Erythroblast (primary cell): ENCODE measurements at regions not wholly inside any gene's neighbourhood (a gene's known extent, or its start where the extent isn't known, plus 50 kb on each side); places are given as distances from the start of the nearest gene placed in this dataset.
"Not testable (repeated sequence)": the region's sequence is repeated elsewhere in the genome, so short reads cannot be mapped to it uniquely, and the experiment has no call there.

ENCODE experiments used
- DNase-seq, 2 experiments: peaks; one replicate each; lab custom pipeline; 2025; lab: John Stamatoyannopoulos, UW
- GATA1 ChIP-seq: IDR thresholded peaks from 2 replicates; pipeline ENCODE4 v1.6.1; 2011; ENCODE audit warnings: low read depth, mild to moderate bottlenecking, control low read depth, low read length, moderate library complexity
- POLR2A ChIP-seq: IDR thresholded peaks from 2 replicates; pipeline ENCODE4 v1.6.1; 2011; ENCODE audit warnings: mild to moderate bottlenecking, low read length

GRCh38 chr1:57572016-57572415 lies 148.2 kb upstream of the DAB1 start:
- no peak for DNase-seq
- no peak for TF ChIP-seq POLR2A
- no peak for TF ChIP-seq GATA1

GRCh38 chr1:57558066-57558465 lies 134.2 kb upstream of the DAB1 start:
- DNase-seq: not testable (repeated sequence)

- no peak for DNase-seq
- TF ChIP-seq POLR2A (no peak), GATA1 (no peak)
Measured at GRCh38 chr1:57553666-57554065, 129.8 kb upstream of the DAB1 start.

DNA sequence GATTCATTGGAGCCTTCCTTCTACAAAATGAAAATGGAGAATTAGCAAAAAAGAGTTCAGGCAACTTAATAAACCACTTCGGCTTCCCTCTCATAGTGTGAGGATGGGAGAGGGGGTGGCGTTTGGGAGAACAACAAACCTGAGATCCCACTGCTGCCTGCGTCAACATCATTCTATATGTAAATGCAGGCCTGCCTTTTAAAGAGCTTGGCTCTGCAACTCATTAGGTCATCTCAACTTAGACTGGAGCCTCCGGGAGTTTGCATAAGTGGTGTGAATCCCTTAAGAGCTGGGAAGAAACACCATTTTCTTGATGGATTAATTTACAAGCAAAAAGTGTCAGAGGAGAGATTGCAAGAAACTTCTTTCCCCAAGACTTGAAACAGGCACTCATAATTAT lies 127.6 kb upstream of the DAB1 start:
- no peak for TF ChIP-seq GATA1
- no peak for TF ChIP-seq POLR2A

GRCh38 chr1:57550092-57550491 lies 126.2 kb upstream of the DAB1 start:
- no peak for TF ChIP-seq POLR2A
- TF ChIP-seq GATA1: no peak

More for the DNA sequence above, 127.6 kb upstream of the DAB1 start:
- no peak for DNase-seq

GRCh38 chr1:57549300-57549699 lies 125.4 kb upstream of the DAB1 start:
- DNase-seq: no peak
- TF ChIP-seq GATA1: no peak
- no peak for TF ChIP-seq POLR2A

More at GRCh38 chr1:57550092-57550491, 126.2 kb upstream of the DAB1 start:
- no peak for DNase-seq

- DNase-seq: no peak
- no peak for TF ChIP-seq GATA1
Measured at GRCh38 chr1:57546549-57547330, 122.9 kb upstream of the DAB1 start.

DNA sequence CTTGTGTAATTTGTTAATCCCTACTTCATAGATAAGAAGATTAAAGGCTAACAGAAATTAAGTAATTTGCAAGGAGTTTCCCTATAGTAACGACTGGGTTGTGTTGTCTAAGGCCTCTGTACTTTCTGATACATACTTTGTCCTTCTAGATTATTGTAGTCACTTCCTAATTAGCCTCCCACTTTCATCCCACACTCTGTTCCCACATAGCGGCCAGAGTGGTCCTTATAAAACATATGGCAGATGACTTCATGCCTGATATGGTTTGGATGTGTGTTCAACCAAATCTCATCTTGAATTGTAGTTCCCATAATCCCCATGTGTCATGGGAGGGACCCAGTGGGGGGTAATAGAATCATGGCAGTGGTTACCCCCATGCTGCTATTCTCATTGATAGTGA lies 120.5 kb upstream of the DAB1 start:
- DNase-seq: no peak
- no peak for TF ChIP-seq GATA1
- no peak for TF ChIP-seq POLR2A

GRCh38 chr1:57536749-57537423 lies 113.0 kb upstream of the DAB1 start:
- DNase-seq: no peak
- TF ChIP-seq GATA1 (no peak), POLR2A (no peak)

GRCh38 chr1:57532299-57532698 lies 108.4 kb upstream of the DAB1 start:
- DNase-seq: peak; percentile 1 to 17
- TF ChIP-seq GATA1 (no peak), POLR2A (no peak)

GRCh38 chr1:57530911-57531260 lies 107.0 kb upstream of the DAB1 start:
- DNase-seq: not testable (repeated sequence)

DNA sequence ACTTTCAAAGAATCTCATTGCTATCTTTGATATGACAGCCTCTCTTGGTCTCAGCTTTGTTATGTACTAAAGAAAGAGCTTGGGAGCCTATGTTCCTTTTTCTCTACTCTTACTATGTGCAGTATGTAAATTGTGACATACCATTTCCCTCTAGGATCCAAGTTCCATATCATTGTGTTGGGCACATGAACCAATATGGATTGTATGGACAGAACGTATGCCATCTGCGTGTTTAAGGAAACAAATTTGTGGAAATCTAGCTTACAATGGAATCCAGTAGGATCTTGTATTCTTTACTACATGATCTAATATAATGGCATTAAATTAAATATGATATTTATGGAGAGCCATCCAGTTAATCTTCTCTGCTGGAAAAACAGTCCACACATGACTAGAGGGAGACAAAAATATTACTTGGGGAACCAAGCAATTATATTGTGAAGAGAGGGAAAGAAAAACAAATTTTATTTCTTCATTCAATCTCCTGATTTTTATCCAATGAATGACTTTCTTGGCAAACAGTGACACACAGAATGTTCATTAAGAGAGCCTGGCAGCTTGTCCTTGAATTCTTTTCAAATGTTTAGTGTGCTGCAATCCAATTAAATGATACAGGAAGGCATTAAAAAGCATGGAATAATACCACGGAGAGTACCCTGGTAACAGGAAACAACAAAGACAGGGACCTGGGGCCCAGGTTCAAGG lies 106.5 kb upstream of the DAB1 start:
- no peak for DNase-seq
- TF ChIP-seq POLR2A (no peak), GATA1 (no peak)

DNA sequence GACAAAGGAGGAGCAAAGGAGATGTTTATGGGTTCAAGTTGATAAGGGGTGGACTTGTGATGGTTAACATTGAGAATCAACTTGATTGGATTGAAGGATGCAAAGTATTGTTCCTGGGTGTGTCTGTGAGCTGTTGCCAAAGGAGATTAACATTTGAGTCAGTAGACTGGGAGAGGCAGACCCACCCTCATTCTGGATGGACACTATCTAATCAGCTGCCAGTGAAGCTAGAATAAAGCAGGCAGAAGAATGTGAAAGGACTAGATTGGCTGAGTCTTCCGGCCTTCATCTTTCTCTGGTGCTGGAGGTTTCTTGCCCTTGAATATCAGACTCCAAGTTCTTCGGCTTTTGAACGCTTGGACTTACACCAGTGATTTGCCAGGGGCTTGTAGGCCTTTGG lies 98.7 kb upstream of the DAB1 start:
- DNase-seq: no peak
- no peak for TF ChIP-seq GATA1
- no peak for TF ChIP-seq POLR2A

DNA sequence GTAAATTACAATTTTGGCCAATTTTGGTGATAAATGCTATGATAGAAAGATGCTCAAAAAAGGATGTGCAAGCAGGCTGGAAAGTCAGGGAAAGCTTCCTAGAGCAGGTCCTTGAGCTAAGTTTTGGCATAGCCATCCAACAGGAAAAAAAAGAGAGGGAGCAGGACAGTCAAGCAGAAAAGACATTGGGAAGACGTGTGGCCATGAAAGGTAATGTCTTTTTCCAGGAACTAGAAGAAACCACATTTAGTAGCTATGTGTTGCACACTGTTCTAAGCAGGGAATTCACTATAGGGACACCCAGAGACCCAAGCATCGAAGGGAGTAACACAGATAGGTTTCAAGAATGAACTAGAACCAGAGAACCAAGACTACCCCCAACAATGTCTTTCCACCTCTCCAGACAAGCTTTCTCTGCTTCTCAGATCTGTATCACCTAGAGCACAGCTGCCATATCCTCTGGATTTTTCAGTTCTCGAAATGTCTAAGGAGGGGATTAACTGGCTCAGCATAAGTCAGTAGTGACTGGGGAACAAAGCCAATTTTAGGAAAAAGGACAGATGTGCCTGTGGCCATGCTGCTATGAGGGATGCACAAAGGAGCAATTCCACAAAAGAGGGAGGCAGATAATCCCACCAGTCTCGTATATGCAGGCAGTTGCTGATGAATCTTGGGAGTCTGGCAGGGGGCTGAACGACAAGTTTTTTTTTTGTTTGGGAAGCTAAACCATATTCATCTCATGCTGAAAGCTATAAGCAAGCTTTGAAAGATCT lies 97.1 kb upstream of the DAB1 start:
- TF ChIP-seq GATA1: no peak
- TF ChIP-seq POLR2A: no peak

More for the DNA sequence above, 97.1 kb upstream of the DAB1 start:
- DNase-seq: no peak
